Heart left ventricle (tissue), 16 donors: ENCODE measurements at regions not wholly inside any gene's neighbourhood (a gene's known extent, or its start where the extent isn't known, plus 50 kb on each side); places are given as distances from the start of the nearest gene placed in this dataset.

Experiments used
- ATAC-seq, 4 donors: fragments of 200-7000 bp; cut with Tn5 transposase; one replicate each; pipeline ENCODE4 v1.9.1; 2020 to 2022; ENCODE audit warnings: moderate library complexity in 4 of 4, mild to moderate bottlenecking in 3 of 4, moderate number of reproducible peaks in 1 of 4
- DNase-seq, 5 donors: peaks; one replicate each; pipeline ENCODE4 v3.0.0-alpha.2; 2020
- H3K27ac ChIP-seq, 12 donors: fragments of 200-600 bp; sonication (generic) in 4 of 12; one replicate each; pipeline versions ENCODE4 v1.5.0 to v1.8.0; 2016 to 2022; ENCODE audit warnings: mild to moderate bottlenecking in 2 of 12
- H3K27me3 ChIP-seq, 9 donors: fragments of 200-600 bp; sonication (generic) in 2 of 9; one replicate each; pipeline versions ENCODE4 v1.5.1 to v1.8.0; 2016 to 2022; ENCODE audit warnings: mild to moderate bottlenecking in 3 of 9
- H3K36me3 ChIP-seq, 9 donors: fragments of 200-600 bp; sonication (generic) in 2 of 9; one replicate each; pipeline versions ENCODE4 v1.5.0 to v1.8.0; 2018 to 2022; ENCODE audit warnings: mild to moderate bottlenecking in 2 of 9
- H3K4me1 ChIP-seq, 12 donors: fragments of 200-600 bp; sonication (generic) in 4 of 12; one replicate each; pipeline versions ENCODE4 v1.5.0 to v1.8.0; 2016 to 2022; ENCODE audit warnings: mild to moderate bottlenecking in 3 of 12
- H3K4me3 ChIP-seq, 12 donors: fragments of 200-600 bp; sonication (generic) in 4 of 12; one replicate each; pipeline versions ENCODE4 v1.5.0 to v1.8.0; 2017 to 2022; ENCODE audit warnings: mild to moderate bottlenecking in 9 of 12, moderate library complexity in 4 of 12
- H3K9me3 ChIP-seq, 12 donors: fragments of 200-600 bp; sonication (generic) in 4 of 12; one replicate each; pipeline versions ENCODE4 v1.5.0 to v1.8.0; 2016 to 2022; ENCODE audit warnings: mild to moderate bottlenecking in 1 of 12
- POLR2A ChIP-seq, 2 donors: fragments of 450-650 bp; IDR thresholded peaks; one replicate each; pipeline ENCODE4 v1.6.1; 2017; ENCODE audit warnings: antibody characterized with exemption in 2 of 2, mild to moderate bottlenecking in 2 of 2, moderate library complexity in 2 of 2
- WGBS, 4 donors: extraction: QIAGEN DNeasy Blood & Tissue Kit in 2 of 4; methylation state at CpG; one replicate each; pipeline versions ENCODE4 v1.1.5 to v1.1.7; 2013 to 2018; 5-methylcytosine and 5-hydroxymethylcytosine counted together
- intact Hi-C, 10 donors: fragments of 100-400 bp; cut with DNase I; formaldehyde crosslinking; loops; one replicate each; pipeline versions ENCODE4 v1.11.1 to v1.14.2; 2022
- TF ChIP-seq, protein P1 (sequence below), 12 donors: fragments of 200-600 bp; sonication (generic) in 4 of 12; IDR thresholded peaks; one replicate each; pipeline versions ENCODE4 v1.5.0 to v1.8.0; 2018 to 2022; ENCODE audit warnings: antibody characterized with exemption in 12 of 12, mild to moderate bottlenecking in 5 of 12
- donor health status: ischemic (EF 13 %, LVEDD 7.1; RV severe dilation, severe dysfunction).
- donor health status: healthy with polysubstance abuse.
- donor health status: DM: no; HTN: yes; CAD: no.
- donor health status: DM: no; HTN: no; CAD: no.
- donor health status: ischemic (EF 25% LVEDD 6.9; RV normal size, moderate dysfunction).
- donor health status: ischemic (EF 25% LVEDD 5.7; RV mildly dilated, moderate dysfunction).
- donor health status: healthy.
- donor health status: DM: yes; HTN: yes; CAD: no.
- donor health status: ischemic (EF 35%, LVEDD 5.7; RV mildly dilated, moderate dysfunction).
- donor health status: nonischemic (EF 11% LVEDD 7.7; RV severe dilation, severe dysfunction).
- donor health status: DM: yes; HTN: yes; CAD: no.
- donor health status: PGD.
- donor health status: ischemic (EF 29% LVEDD 5.4; RV normal size, mild dysfunction).
- donor health status: nonischemic (EF 23%, LVEDD 6.1; RV moderate dilation, normal function).

DNA sequence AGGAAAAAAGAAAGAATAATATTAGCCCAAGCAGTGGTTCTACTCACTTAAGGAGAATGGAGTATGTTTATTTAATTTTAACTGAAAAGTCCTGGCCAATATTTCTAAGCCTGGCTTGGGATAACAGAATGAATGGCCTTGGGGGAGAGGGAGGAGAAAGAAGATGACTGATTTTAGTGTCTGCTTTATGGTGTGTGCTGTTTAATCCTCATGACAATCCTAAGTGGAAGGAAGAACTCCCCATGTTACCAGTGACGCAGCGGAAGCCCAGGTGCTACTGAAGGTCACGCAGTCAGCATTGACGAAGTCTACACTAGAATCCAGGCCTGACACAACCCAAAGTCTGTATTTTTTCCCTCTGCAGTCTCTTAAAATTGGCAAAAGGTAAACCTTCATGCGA lies 50.5 kb downstream of the PALM2AKAP2 start:
- peak overlapping the region in 1 of 12 donors; percentile 14 for H3K27ac ChIP-seq
- DNase-seq (no peak), ATAC-seq (peak in 2 of 4 donors; percentile 32 to 43)
- H3K27me3 ChIP-seq, result no peaks in the 10 kb centered on the region
- H3K4me1 ChIP-seq, result peaks cover 0 to 33% (median 12%) of the 10 kb centered on the region in 12 donors
- H3K36me3 ChIP-seq, result no peaks in the 10 kb centered on the region
- WGBS, 4 donors, result 73 to 82% (median 77%) methylated on average over 5 of the region's 5 CpGs
- TF ChIP-seq, protein P1, sequence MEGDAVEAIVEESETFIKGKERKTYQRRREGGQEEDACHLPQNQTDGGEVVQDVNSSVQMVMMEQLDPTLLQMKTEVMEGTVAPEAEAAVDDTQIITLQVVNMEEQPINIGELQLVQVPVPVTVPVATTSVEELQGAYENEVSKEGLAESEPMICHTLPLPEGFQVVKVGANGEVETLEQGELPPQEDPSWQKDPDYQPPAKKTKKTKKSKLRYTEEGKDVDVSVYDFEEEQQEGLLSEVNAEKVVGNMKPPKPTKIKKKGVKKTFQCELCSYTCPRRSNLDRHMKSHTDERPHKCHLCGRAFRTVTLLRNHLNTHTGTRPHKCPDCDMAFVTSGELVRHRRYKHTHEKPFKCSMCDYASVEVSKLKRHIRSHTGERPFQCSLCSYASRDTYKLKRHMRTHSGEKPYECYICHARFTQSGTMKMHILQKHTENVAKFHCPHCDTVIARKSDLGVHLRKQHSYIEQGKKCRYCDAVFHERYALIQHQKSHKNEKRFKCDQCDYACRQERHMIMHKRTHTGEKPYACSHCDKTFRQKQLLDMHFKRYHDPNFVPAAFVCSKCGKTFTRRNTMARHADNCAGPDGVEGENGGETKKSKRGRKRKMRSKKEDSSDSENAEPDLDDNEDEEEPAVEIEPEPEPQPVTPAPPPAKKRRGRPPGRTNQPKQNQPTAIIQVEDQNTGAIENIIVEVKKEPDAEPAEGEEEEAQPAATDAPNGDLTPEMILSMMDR (IDR thresholded peaks at IDR 0.05), result no peak
- peaks cover 0 to 4% (median 0%) of the 10 kb centered on the region in 12 donors for H3K9me3 ChIP-seq
- intact Hi-C loops, result no loop called here
- H3K4me3 ChIP-seq, result no peak overlapping the region

GRCh38 chr9:109831998-109832658 lies 52.1 kb downstream of the PALM2AKAP2 start:
- H3K27ac ChIP-seq, result peak overlapping the region in 5 of 12 donors; percentile 7 to 49 (median 19)
- TF ChIP-seq, protein P1 (IDR thresholded peaks at IDR 0.05), result no peak
- no peak for TF ChIP-seq POLR2A (IDR thresholded peaks at IDR 0.05)
- DNase-seq, result peak in 1 of 5 donors; percentile 44

GRCh38 chr9:109834855-109835254 lies 54.9 kb downstream of the PALM2AKAP2 start:
- no peak for ATAC-seq
- no peak for DNase-seq
- Histone ChIP-seq H3K9me3 (peaks cover 0 to 6% (median 0%) of the 10 kb centered on the region in 12 donors), H3K4me3 (no peak overlapping the region), H3K27ac (no peak overlapping the region), H3K36me3 (no peaks in the 10 kb centered on the region), H3K4me1 (peaks cover 0 to 30% (median 12%) of the 10 kb centered on the region in 12 donors), H3K27me3 (no peaks in the 10 kb centered on the region)
- WGBS, 4 donors, result 86 to 98% (median 90%) methylated on average over 2 of the region's 2 CpGs
- TF ChIP-seq, protein P1 (IDR thresholded peaks at IDR 0.05), result no peak
- TF ChIP-seq POLR2A (IDR thresholded peaks at IDR 0.05), result no peak
- intact Hi-C loops, result no loop called here

More at GRCh38 chr9:109831998-109832658, 52.1 kb downstream of the PALM2AKAP2 start:
- Histone ChIP-seq H3K9me3 (peaks cover 0 to 6% (median 0%) of the 10 kb centered on the region in 12 donors), H3K27me3 (no peaks in the 10 kb centered on the region), H3K4me1 (peaks cover 0 to 33% (median 12%) of the 10 kb centered on the region in 12 donors), H3K4me3 (no peak overlapping the region), H3K36me3 (no peaks in the 10 kb centered on the region)
- WGBS, 4 donors, result 39 to 57% (median 47%) methylated on average over 6 of the region's 6 CpGs
- intact Hi-C loops, result no loop called here
- peak; percentile 76 to 89 (median 86) for ATAC-seq

DNA sequence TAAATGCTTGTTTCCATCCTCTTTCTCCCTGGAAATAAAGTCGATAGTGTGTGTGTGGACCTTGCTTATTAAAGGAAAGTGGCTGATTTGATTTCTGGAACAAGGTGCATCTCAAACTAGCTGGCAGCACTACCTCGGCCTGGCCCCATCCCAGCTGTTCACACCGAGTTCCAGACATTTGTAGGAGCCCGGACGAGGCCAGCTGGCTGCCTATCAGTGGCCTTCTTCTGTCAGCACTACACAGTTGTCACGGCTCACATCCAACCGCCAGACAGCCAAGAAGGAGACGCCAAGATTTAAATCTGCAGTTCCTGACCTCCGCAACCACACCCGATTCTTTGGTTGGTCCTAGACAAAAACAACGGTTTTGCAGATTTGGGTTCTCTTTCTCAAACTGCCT lies 63.6 kb downstream of the PALM2AKAP2 start:
- peak; percentile 96 to 98 (median 98) for ATAC-seq
- Histone ChIP-seq H3K9me3 (no peaks in the 10 kb centered on the region), H3K36me3 (no peaks in the 10 kb centered on the region), H3K27ac (peak overlapping the region in 9 of 12 donors; percentile 1 to 69 (median 30)), H3K27me3 (no peaks in the 10 kb centered on the region), H3K4me3 (no peak overlapping the region), H3K4me1 (peaks cover 0 to 19% (median 8%) of the 10 kb centered on the region in 12 donors)
- DNase-seq, result peak; percentile 73 to 92 (median 88)
- TF ChIP-seq, protein P1 (IDR thresholded peaks at IDR 0.05), result no peak
- TF ChIP-seq POLR2A (IDR thresholded peaks at IDR 0.05), result no peak
- intact Hi-C loops, result no loop called here
- 19 to 32% (median 25%) methylated on average over 11 of the region's 11 CpGs for WGBS, 4 donors
